Fibroblast of the aortic adventitia (primary cell): ENCODE measurements at regions not wholly inside any gene's neighbourhood (a gene's known extent, or its start where the extent isn't known, plus 50 kb on each side); places are given as distances from the start of the nearest gene placed in this dataset.

Experiments
- DNase-seq: peaks from one replicate; pipeline ENCODE4 v3.0.0-alpha.2; 2010; ENCODE audit warnings: low read depth
- H3K4me3 ChIP-seq: 2 replicates; pipeline ENCODE4 v1.5.1; 2011; ENCODE audit warnings: low read depth, mild to moderate bottlenecking, control low read depth, low read length, moderate library complexity
- CTCF ChIP-seq: IDR thresholded peaks from 2 replicates; pipeline ENCODE4 v1.5.1; 2011; ENCODE audit warnings: mild to moderate bottlenecking, low read length, control low read depth, inconsistent platforms; ENCODE audit not compliant: insufficient read depth

DNA sequence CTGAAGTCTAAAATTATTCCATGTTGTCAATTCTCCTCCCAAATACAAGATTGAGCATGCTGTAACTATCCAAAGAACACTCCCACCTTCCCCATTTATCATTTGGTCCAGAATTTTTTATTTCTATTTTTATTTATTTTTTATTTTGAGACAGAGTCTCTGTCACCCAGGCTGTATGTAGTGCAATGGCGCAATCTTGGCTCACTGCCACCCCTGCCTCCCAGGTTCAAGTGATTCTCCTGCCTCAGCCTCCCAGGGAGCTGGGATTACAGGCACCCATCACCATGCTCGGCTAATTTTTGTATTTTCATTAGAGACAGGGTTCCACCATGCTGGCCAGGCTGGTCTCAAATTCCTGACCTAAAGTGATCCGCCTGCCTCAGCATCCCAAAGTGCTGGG is 306.8 kb downstream of the KLF12 start:
- H3K4me3 ChIP-seq: no peak overlapping the region
- no peak for DNase-seq
- no peak for TF ChIP-seq CTCF

GRCh38 chr13:73825143-73825542 is 309.1 kb downstream of the KLF12 start:
- no peak for DNase-seq

GRCh38 chr13:73822668-73823592 is 311.3 kb downstream of the KLF12 start:
- no peak overlapping the region for H3K4me3 ChIP-seq
- no peak for DNase-seq

More at GRCh38 chr13:73825143-73825542, 309.1 kb downstream of the KLF12 start:
- TF ChIP-seq CTCF: no peak
- H3K4me3 ChIP-seq: no peak overlapping the region

DNA sequence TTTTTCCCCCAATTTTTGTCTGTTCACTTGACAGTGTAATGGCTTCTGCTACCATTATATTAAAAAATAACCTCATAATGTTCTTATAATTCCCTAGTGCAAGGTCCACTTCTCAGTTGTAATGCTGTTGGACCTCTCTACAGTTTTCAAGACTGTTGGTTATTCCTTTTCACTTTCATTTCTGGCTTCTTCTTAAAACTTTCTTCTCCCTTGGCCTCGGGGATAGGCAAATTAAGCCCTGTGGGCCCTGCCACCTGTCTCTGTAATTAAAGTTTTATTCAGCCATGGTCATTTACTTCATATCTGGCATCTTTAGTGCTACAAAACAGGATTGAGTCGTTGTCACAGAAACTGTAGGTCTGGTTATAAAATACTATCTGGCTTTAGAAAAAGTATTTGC is 313.5 kb downstream of the KLF12 start:
- DNase-seq: no peak
- no peak for TF ChIP-seq CTCF
- H3K4me3 ChIP-seq: no peak overlapping the region

More at GRCh38 chr13:73822668-73823592, 311.3 kb downstream of the KLF12 start:
- no peak for TF ChIP-seq CTCF

GRCh38 chr13:73820285-73820684 is 313.9 kb downstream of the KLF12 start:
- DNase-seq: no peak
- no peak overlapping the region for H3K4me3 ChIP-seq
- TF ChIP-seq CTCF: no peak

- no peak overlapping the region for H3K4me3 ChIP-seq
- DNase-seq: no peak
- TF ChIP-seq CTCF: no peak
Measured at GRCh38 chr13:73819711-73820110, 314.5 kb downstream of the KLF12 start.
